Uterus (tissue), 3 donors: ENCODE measurements at regions not wholly inside any gene's neighbourhood (a gene's known extent, or its start where the extent isn't known, plus 50 kb on each side); places are given as distances from the start of the nearest gene placed in this dataset.

ENCODE experiments used
- DNase-seq, 2 donors: peaks; one replicate each; pipeline ENCODE4 v3.0.0-alpha.2; 2019 to 2020
- H3K27ac ChIP-seq, 2 donors: fragments of 200-600 bp; sonication (generic); 1 replicate in 1 of 2; 2 replicates in 1 of 2; pipeline ENCODE4 v1.5.1; 2016 to 2018
- H3K27me3 ChIP-seq, 2 donors: fragments of 200-600 bp; sonication (generic); one replicate each; pipeline ENCODE4 v1.5.1; 2018 to 2019; ENCODE audit warnings: control low read depth in 1 of 2
- H3K36me3 ChIP-seq, 2 donors: fragments of 200-600 bp; sonication (generic); one replicate each; pipeline ENCODE4 v1.5.1; 2019; ENCODE audit warnings: control low read depth in 1 of 2
- H3K4me1 ChIP-seq, 2 donors: fragments of 200-600 bp; sonication (generic); one replicate each; pipeline ENCODE4 v1.5.1; 2018 to 2019; ENCODE audit warnings: control low read depth in 1 of 2
- H3K4me3 ChIP-seq, 2 donors: fragments of 200-600 bp; sonication (generic); 1 replicate in 1 of 2; 2 replicates in 1 of 2; pipeline ENCODE4 v1.5.1; 2018 to 2019; ENCODE audit warnings: mild to moderate bottlenecking in 1 of 2
- H3K9me3 ChIP-seq, 2 donors: fragments of 200-600 bp; sonication (generic); one replicate each; pipeline ENCODE4 v1.5.1; 2019; ENCODE audit warnings: control low read depth in 1 of 2
- POLR2A ChIP-seq, 2 donors: fragments of 450-650 bp; IDR thresholded peaks; one replicate each; pipeline ENCODE4 v1.6.1; 2016; ENCODE audit warnings: antibody characterized with exemption in 2 of 2, mild to moderate bottlenecking in 1 of 2, moderate library complexity in 1 of 2
- intact Hi-C: fragments of 100-400 bp; cut with DNase I; formaldehyde crosslinking; loops from one replicate; pipeline ENCODE4 v1.15.1; 2023; ENCODE audit warnings: low total_unique reads
- TF ChIP-seq, protein P1 (sequence below), 4 experiments: fragments of 200-600 bp in 2 of 4; fragments of 450-650 bp in 2 of 4; sonication (generic) in 2 of 4; IDR thresholded peaks; one replicate each; pipeline ENCODE4 v1.5.1; 2016 to 2019; ENCODE audit warnings: antibody characterized with exemption in 4 of 4, mild to moderate bottlenecking in 2 of 4, moderate library complexity in 1 of 4
- donor health status: DM: yes; HTN: yes; CAD: no.

DNA sequence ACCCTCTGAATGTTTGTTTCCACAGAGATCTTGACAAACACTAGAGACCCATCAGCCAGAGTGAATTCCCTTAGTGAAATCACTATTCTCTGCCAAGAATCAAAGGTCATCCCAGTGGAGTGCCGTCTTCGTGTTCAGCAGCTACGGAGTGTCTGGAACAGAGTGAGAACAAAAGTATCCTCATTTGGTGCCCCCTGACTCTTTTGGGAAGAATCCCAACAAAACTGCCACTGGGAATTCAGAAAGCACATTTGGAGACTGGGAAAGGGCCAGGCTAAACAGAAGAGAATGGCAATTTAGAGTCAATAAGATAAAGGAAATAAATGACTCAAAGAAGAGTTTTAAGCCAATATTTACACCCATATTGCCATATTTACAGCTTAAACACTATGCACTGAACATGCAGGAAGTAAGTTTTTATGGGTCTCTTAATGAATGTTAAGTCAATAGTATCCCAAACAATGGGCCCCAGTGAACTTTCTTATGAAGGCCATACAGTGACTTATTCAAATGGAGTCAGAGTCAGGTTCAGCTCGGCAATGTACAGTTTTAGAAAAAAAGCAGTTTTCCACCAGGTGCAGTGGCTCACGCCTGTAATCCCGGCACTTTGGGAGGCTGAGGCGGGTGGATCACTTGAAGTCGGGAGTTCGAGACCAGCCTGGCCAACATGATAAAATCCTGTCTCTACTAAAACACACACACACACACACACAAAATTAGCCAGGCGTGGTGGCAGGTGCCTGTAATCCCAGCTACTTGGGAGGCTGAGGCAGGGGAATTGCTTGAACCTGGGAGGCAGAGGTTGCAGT, 392.6 kb downstream of the KLF5 start:
- no peaks in the 10 kb centered on the region for H3K9me3 ChIP-seq
- H3K4me1 ChIP-seq = no peaks in the 10 kb centered on the region
- no peak overlapping the region for H3K4me3 ChIP-seq
- no peak for DNase-seq
- no peak overlapping the region for H3K27ac ChIP-seq
- TF ChIP-seq POLR2A (IDR thresholded peaks at IDR 0.05) = no peak
- TF ChIP-seq, protein P1, sequence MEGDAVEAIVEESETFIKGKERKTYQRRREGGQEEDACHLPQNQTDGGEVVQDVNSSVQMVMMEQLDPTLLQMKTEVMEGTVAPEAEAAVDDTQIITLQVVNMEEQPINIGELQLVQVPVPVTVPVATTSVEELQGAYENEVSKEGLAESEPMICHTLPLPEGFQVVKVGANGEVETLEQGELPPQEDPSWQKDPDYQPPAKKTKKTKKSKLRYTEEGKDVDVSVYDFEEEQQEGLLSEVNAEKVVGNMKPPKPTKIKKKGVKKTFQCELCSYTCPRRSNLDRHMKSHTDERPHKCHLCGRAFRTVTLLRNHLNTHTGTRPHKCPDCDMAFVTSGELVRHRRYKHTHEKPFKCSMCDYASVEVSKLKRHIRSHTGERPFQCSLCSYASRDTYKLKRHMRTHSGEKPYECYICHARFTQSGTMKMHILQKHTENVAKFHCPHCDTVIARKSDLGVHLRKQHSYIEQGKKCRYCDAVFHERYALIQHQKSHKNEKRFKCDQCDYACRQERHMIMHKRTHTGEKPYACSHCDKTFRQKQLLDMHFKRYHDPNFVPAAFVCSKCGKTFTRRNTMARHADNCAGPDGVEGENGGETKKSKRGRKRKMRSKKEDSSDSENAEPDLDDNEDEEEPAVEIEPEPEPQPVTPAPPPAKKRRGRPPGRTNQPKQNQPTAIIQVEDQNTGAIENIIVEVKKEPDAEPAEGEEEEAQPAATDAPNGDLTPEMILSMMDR (IDR thresholded peaks at IDR 0.05) = no peak
- no peaks in the 10 kb centered on the region for H3K27me3 ChIP-seq
- no peaks in the 10 kb centered on the region for H3K36me3 ChIP-seq
- intact Hi-C loops = no loop called here

DNA sequence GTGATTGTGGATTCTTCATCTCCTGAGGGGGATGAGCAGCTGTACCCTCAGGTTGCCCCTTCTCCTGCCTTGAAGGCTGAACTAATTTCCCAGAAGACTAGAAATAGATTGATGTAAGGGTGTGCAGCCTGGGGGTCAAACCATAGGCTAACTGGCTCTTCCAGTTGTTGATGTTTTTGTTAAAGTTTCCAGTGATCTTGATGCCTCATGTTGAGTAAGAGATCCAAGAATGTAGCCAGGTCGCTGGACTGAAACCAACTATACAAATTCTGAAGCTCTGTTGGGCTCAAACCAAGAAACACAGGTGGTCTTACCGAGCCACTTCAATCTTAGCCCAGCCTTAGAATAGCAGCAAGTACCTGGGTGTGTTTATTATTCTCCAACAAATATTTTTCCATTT, 391.8 kb downstream of the KLF5 start:
- no peak overlapping the region for H3K27ac ChIP-seq
- no peaks in the 10 kb centered on the region for H3K4me1 ChIP-seq
- H3K36me3 ChIP-seq = no peaks in the 10 kb centered on the region
- H3K4me3 ChIP-seq = no peak overlapping the region
- no peak for DNase-seq
- intact Hi-C loops = no loop called here
- no peaks in the 10 kb centered on the region for H3K9me3 ChIP-seq
- no peaks in the 10 kb centered on the region for H3K27me3 ChIP-seq
- TF ChIP-seq POLR2A (IDR thresholded peaks at IDR 0.05) = no peak
- TF ChIP-seq, protein P1 (IDR thresholded peaks at IDR 0.05) = no peak

DNA sequence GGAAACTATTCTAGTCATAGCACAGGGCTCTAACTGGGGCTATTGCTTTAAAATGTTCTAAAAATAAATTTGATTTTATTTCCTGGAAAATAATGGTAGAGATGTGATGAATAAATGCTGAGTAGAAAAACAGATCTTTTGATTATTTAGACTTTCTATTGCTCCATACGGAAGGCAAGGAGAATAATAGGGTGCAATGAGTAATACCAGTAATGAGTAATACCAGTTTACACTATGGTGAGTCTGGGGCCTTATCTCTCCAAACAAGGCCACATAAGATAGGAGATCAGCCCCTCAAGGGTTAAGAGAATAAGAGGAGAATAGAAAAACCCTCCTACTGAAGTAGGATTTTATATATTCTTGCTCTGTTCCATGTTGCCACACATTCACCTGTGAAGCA, 390.4 kb downstream of the KLF5 start:
- intact Hi-C loops = no loop called here
- Histone ChIP-seq H3K27ac (no peak overlapping the region), H3K4me3 (no peak overlapping the region), H3K27me3 (no peaks in the 10 kb centered on the region), H3K4me1 (no peaks in the 10 kb centered on the region), H3K9me3 (no peaks in the 10 kb centered on the region), H3K36me3 (no peaks in the 10 kb centered on the region)
- no peak for DNase-seq
- TF ChIP-seq, protein P1 (IDR thresholded peaks at IDR 0.05) = no peak
- no peak for TF ChIP-seq POLR2A (IDR thresholded peaks at IDR 0.05)

DNA sequence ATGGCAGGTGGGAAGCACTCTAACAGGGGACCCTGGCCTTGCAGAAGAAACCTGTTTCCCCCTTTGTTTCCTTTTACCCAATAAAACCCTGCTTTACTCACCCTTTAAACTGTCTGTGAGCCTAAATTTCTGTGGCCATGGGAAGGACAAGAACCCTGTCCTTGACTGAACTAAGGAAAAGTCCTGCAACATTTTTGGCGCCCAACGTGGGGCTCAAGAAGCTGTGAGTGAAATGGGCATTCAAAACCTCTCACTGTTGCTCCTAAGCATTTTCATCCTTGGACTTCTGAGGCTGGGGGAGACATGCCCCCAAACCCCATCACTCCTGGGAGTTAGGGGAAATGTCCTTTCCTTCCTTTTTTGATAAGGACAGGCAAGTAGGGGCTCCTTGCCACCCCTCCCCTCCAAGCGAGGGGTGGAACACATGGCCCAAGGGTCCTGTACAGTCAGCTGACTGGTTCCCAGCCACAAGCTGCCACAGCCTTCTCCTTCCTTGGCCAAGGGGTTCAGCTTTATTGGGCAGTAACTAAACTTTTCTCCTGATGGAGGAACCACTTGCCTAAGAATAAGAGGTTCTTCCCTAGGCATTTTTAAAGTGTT, 381.6 kb downstream of the KLF5 start:
- Histone ChIP-seq H3K27me3 (no peaks in the 10 kb centered on the region), H3K4me3 (no peak overlapping the region), H3K4me1 (no peaks in the 10 kb centered on the region), H3K36me3 (no peaks in the 10 kb centered on the region), H3K27ac (no peak overlapping the region), H3K9me3 (peaks cover 0 to 10% of the 10 kb centered on the region in 2 donors)
- DNase-seq = no peak
- TF ChIP-seq POLR2A (IDR thresholded peaks at IDR 0.05) = no peak
- intact Hi-C loops = no loop called here

DNA sequence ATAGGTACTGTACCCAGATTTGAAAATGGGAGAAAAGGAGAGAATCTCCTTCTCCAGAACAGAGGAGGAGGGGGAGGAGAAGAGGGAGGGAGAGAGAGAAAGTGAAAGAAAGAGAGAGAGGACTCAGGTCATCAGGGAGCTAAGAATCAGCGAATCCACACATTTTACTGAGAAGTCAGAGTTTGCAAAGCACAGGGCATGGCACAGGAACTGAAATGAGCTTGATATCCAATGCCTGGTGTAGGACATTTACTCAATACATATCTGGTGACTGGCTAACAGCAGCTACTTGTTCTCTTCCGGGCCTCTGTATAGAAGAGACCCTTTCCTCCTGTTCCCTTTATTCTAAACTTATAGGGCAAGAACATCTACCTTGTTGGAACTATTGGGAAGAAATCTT, 375.1 kb downstream of the KLF5 start:
- no peak for DNase-seq
- Histone ChIP-seq H3K9me3 (no peaks in the 10 kb centered on the region), H3K27ac (no peak overlapping the region), H3K36me3 (no peaks in the 10 kb centered on the region), H3K27me3 (no peaks in the 10 kb centered on the region), H3K4me3 (no peak overlapping the region), H3K4me1 (no peaks in the 10 kb centered on the region)
- TF ChIP-seq, protein P1 (IDR thresholded peaks at IDR 0.05) = no peak
- no peak for TF ChIP-seq POLR2A (IDR thresholded peaks at IDR 0.05)
- intact Hi-C loops = no loop called here
